ENCODE measurements at regions not wholly inside any gene's neighbourhood (a gene's known extent, or its start where the extent isn't known, plus 50 kb on each side); places are given as distances from the start of the nearest gene placed in this dataset.

DNA sequence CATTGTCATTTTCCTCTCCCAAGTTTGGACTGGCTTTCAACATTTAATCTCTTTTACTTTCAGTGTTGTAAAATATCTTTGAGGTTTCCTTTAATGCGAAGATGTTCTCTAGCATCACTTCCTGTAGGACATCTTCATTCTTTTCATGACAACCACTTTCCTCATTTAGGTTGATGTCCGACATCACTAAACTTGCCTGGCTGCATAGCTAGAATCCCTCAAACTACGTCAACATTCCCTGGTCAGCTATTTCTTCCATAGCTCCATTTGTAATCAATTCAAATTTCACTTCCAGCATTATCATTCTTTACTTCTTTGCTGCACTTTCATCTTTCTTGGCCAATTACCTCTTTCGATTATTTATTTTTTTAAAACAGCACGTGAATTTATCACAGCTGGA is 198.6 kb upstream of the EMCN start:
- Histone ChIP-seq H2AFZ (ENCODE audit: low read depth, low read length) (no peak overlapping the region), H3K27me3 (ENCODE audit: low read depth, low read length) (peaks cover 6% of the 10 kb centered on the region; the same call in 1 of the 2 replicates), H3K9me3 (ENCODE audit: insufficient read depth, low read length) (no peaks in the 10 kb centered on the region), H3K4me2 (ENCODE audit: low read length) (no peak overlapping the region), H3K9ac (ENCODE audit: low read length) (no peak overlapping the region), H3K36me3 (replicated peaks; ENCODE audit: low read depth, low read length) (no peaks in the 10 kb centered on the region), H3K4me1 (ENCODE audit: low read length) (peaks cover 7% of the 10 kb centered on the region; the same call in 1 of the 2 replicates), H4K20me1 (ENCODE audit: insufficient read depth, low read length) (no peaks in the 10 kb centered on the region), H3K27ac (ENCODE audit: low read length) (no peak overlapping the region), H3K79me2 (ENCODE audit: low read length) (no peaks in the 10 kb centered on the region), H3K4me3 (ENCODE audit: low read length) (no peak overlapping the region)
- TF ChIP-seq EZH2phosphoT487 (IDR thresholded peaks at IDR 0.05; ENCODE audit: low read depth) (no peak), CTCF (IDR thresholded peaks at IDR 0.05; ENCODE audit: low read depth, low read length) (no peak)

GRCh38 chr4:100708776-100709175 is 191.0 kb upstream of the EMCN start:
- Histone ChIP-seq H3K79me2 (ENCODE audit: low read length) (no peaks in the 10 kb centered on the region), H3K9me3 (ENCODE audit: insufficient read depth, low read length) (no peaks in the 10 kb centered on the region), H3K27me3 (ENCODE audit: low read depth, low read length) (no peaks in the 10 kb centered on the region), H3K36me3 (replicated peaks; ENCODE audit: low read depth, low read length) (no peaks in the 10 kb centered on the region), H3K4me2 (ENCODE audit: low read length) (no peak overlapping the region), H2AFZ (ENCODE audit: low read depth, low read length) (no peak overlapping the region), H4K20me1 (ENCODE audit: insufficient read depth, low read length) (no peaks in the 10 kb centered on the region), H3K27ac (ENCODE audit: low read length) (no peak overlapping the region), H3K4me3 (ENCODE audit: low read length) (no peak overlapping the region), H3K4me1 (ENCODE audit: low read length) (no peaks in the 10 kb centered on the region), H3K9ac (ENCODE audit: low read length) (no peak overlapping the region)
- TF ChIP-seq CTCF (IDR thresholded peaks at IDR 0.05; ENCODE audit: low read depth, low read length): no peak
- TF ChIP-seq EZH2phosphoT487 (IDR thresholded peaks at IDR 0.05; ENCODE audit: low read depth): no peak

DNA sequence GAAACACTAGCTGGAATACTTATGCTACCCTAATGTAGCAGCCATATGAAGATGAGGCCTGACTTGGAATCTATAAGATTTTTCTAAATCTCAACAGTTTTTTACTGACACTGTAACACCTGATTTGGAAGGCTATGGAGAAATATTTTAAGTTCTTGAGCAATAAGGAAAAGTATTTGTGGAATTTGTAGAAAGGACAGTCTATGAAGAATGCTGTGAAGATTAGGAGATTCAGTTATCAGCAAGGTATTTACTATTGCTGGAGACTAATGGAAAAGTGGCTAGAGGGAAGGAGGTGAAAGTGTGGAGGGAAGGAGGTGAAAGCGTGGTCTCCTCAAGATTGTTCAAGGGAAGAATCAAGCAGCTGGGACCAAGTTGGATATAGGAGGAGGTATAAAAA is 190.0 kb upstream of the EMCN start:
- H3K27me3 ChIP-seq (ENCODE audit: low read depth, low read length): no peaks in the 10 kb centered on the region
- H3K4me2 ChIP-seq (ENCODE audit: low read length): no peak overlapping the region
- no peaks in the 10 kb centered on the region for H3K9me3 ChIP-seq (ENCODE audit: insufficient read depth, low read length)
- no peak overlapping the region for H2AFZ ChIP-seq (ENCODE audit: low read depth, low read length)
- H3K79me2 ChIP-seq (ENCODE audit: low read length): no peaks in the 10 kb centered on the region
- TF ChIP-seq CTCF (IDR thresholded peaks at IDR 0.05; ENCODE audit: low read depth, low read length): no peak
- TF ChIP-seq EZH2phosphoT487 (IDR thresholded peaks at IDR 0.05; ENCODE audit: low read depth): no peak
- H3K4me1 ChIP-seq (ENCODE audit: low read length): no peaks in the 10 kb centered on the region
- H3K36me3 ChIP-seq (replicated peaks; ENCODE audit: low read depth, low read length): no peaks in the 10 kb centered on the region
- no peak overlapping the region for H3K9ac ChIP-seq (ENCODE audit: low read length)
- no peak overlapping the region for H3K4me3 ChIP-seq (ENCODE audit: low read length)
- no peak overlapping the region for H3K27ac ChIP-seq (ENCODE audit: low read length)
- no peaks in the 10 kb centered on the region for H4K20me1 ChIP-seq (ENCODE audit: insufficient read depth, low read length)

GRCh38 chr4:100696531-100696930 is 178.7 kb upstream of the EMCN start:
- H2AFZ ChIP-seq (ENCODE audit: low read depth, low read length): no peak overlapping the region
- no peaks in the 10 kb centered on the region for H4K20me1 ChIP-seq (ENCODE audit: insufficient read depth, low read length)
- TF ChIP-seq EZH2phosphoT487 (IDR thresholded peaks at IDR 0.05; ENCODE audit: low read depth) (no peak), CTCF (IDR thresholded peaks at IDR 0.05; ENCODE audit: low read depth, low read length) (no peak)

More at GRCh38 chr4:100696531-100696930, 178.7 kb upstream of the EMCN start:
- no peaks in the 10 kb centered on the region for H3K9me3 ChIP-seq (ENCODE audit: insufficient read depth, low read length)
- no peaks in the 10 kb centered on the region for H3K4me1 ChIP-seq (ENCODE audit: low read length)
- H3K79me2 ChIP-seq (ENCODE audit: low read length): no peaks in the 10 kb centered on the region
- H3K4me2 ChIP-seq (ENCODE audit: low read length): no peak overlapping the region
- no peaks in the 10 kb centered on the region for H3K27me3 ChIP-seq (ENCODE audit: low read depth, low read length)
- no peaks in the 10 kb centered on the region for H3K36me3 ChIP-seq (replicated peaks; ENCODE audit: low read depth, low read length)
- H3K9ac ChIP-seq (ENCODE audit: low read length): no peak overlapping the region
- no peak overlapping the region for H3K27ac ChIP-seq (ENCODE audit: low read length)
- no peak overlapping the region for H3K4me3 ChIP-seq (ENCODE audit: low read length)
